Activated CD4-positive, alpha-beta T cell treated with anti-CD3 and anti-CD28 coated beads, Interleukin-2, amount 50 U/mL, for 1 hour (primary cell): ENCODE measurements at regions not wholly inside any gene's neighbourhood (a gene's known extent, or its start where the extent isn't known, plus 50 kb on each side); places are given as distances from the start of the nearest gene placed in this dataset.

Experiments
- DNase-seq: peaks from one replicate; pipeline ENCODE4 v3.0.0-alpha.2; 2020

GRCh38 chr1:232303222-232303620 lies 326.7 kb downstream of the SIPA1L2 start:
- no peak for DNase-seq

GRCh38 chr1:232302376-232303221 lies 327.3 kb downstream of the SIPA1L2 start:
- no peak for DNase-seq

DNA sequence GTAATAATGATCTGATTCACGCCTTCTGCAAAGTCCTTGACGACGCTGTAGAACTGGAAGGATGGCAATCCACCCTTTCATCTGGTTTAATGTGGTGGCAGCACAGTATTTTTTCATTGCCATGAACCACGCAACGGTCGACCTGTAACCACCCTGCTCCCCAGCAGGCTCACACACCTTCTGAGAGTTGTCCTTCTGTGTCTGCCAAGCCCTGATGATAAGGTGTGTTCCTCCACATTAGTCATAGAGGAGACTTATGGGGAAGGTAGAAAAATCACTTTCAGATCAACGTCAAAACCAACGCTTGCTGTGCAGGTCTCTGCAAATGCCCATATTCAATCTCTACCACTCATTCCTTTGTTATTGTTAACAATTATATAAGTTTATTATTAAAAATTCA lies 328.7 kb downstream of the SIPA1L2 start:
- no peak for DNase-seq

GRCh38 chr1:232300466-232300865 lies 329.5 kb downstream of the SIPA1L2 start:
- no peak for DNase-seq

- DNase-seq, result no peak
Measured at GRCh38 chr1:232296461-232296860, 333.5 kb downstream of the SIPA1L2 start.

DNA sequence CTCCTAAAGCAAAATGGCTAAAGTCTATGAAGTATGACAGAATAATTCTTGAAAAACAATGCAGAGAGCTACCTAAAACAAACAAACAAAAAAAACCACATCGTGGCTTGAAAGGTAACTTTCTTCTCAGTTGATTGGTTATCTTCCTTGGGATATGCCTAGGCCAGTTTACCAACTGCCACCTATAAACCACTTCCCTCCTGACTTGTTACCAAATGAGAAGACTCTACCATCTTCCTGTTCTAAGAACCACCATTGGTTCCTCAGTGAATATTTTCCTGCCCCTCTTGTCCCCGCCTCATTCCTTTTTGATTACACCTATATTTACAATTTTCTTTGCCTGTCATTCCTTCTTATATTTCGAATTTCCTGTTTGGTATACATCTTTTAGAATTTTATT lies 336.6 kb downstream of the SIPA1L2 start:
- no peak for DNase-seq

DNA sequence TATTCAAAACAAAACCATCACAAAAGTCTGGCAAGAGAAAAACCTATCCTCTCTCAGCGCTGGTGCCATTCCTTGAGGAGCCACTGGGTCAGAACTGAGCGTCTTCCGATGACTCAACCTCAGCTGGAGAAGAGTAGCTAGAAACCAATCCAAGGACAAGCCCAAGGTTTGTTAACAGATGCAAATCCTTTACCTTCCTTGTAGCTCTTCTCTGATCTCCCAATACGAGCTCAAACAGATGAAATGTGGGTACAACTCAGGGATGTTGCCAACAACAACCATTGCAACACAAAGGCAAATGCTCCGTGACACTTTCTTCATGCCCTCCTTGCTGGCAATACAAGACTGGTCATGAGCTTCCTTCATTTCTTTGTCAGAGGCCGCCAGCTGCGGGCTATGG lies 337.1 kb downstream of the SIPA1L2 start:
- DNase-seq, result no peak

- DNase-seq, result no peak
Measured at GRCh38 chr1:232292239-232292638, 337.7 kb downstream of the SIPA1L2 start.

GRCh38 chr1:232291681-232292080 lies 338.3 kb downstream of the SIPA1L2 start:
- no peak for DNase-seq

DNA sequence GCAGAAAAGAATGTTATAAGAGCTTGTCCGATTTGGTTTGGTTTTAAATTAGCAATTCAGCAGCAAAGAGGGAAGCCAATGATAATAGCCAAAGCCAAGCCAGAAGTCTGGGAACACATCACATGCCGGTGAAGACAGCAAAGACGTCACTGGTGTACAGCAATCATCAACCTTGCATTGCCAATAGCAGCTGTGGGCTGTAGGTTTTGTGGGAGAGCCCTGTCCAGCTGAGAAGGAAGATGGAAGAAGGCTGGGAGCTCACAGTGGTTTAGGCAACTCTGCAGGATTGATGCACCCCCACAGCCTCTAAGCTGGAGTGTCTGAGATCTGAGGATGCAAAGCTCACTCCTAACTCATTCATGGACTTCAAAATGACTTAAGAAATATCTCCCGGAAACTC lies 338.7 kb downstream of the SIPA1L2 start:
- DNase-seq, result no peak

GRCh38 chr1:232290570-232290969 lies 339.4 kb downstream of the SIPA1L2 start:
- no peak for DNase-seq

DNA sequence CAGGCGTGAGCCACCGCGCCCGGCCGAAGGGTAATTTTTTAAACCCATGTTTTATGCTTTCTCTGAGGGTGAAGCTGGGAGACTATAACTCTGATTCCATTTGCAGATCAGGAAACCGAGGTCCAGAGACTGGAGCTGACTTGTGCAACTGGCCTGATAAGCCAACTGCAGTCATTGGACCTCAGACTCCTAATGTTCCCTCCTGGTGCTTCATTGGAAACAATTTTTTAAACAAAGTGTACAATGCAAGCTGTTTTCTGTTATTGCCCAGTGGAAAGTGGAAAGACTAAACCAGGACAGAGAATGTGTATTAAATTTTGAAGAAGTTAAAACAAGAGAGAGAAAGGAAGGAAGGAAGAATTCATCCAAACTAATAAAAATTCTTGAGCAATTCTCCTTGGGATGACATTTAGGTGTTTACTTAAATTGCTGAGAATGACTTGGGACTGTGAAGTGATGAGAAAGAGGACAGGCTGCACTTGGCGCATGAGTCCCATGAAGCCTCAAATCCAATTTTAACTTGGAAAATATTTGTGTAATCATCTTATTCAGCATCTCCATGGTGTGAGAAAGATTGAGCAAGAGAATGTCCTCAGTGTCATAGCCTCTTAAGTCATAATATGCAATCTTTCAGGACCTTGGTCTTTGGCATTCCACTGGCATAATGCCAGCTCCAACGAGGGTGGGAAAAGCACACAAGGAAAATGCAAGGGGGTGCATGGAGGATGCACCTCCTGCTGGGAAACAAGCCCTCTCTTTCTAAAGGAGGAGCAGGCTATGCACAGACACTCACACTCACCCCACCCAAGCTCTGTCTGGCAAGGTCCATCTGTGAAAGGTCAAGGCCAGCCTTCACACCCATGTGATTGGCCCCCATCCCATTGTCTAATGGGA lies 342.0 kb downstream of the SIPA1L2 start:
- no peak for DNase-seq

GRCh38 chr1:232285138-232285537 lies 344.8 kb downstream of the SIPA1L2 start:
- DNase-seq, result no peak

DNA sequence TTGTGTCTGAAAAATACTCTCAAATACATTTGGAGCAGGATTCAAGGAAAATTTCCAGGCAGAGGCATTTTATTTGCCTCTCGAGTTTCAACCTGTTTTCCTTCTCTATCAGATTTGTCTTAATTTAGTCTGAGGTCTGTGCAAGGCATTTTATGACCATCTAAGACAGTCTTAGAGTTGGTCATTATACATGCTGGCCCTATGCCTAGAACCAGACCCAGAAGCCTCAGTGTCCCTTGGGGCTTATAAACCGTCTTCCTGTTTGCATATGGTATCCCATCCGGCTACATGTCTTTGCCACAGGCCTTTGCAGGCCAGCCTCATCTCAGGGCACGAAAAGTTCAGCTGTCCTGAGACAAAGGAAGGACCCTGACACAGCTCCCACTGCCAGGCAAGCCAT lies 346.1 kb downstream of the SIPA1L2 start:
- no peak for DNase-seq

- DNase-seq, result no peak
Measured at GRCh38 chr1:232282498-232282897, 347.4 kb downstream of the SIPA1L2 start.

DNA sequence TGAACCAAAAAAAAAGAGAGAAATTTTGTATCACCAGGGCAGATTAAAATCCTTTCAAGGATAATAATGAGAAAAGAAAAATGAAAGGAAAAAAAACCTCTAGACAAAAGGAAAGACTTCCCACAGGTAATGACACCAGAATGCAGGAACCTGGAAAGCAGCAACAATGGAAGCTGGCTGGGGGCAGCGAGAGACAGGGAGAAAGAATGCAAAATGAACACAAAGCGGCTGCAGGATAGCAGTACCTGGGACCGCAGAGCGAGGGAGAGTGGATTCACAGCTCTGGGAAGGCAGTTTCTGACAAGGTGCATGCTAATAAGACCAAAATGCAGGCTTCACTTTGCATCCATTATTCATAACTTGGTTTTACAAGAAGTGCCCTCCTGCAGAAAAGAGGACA lies 349.0 kb downstream of the SIPA1L2 start:
- DNase-seq, result no peak

DNA sequence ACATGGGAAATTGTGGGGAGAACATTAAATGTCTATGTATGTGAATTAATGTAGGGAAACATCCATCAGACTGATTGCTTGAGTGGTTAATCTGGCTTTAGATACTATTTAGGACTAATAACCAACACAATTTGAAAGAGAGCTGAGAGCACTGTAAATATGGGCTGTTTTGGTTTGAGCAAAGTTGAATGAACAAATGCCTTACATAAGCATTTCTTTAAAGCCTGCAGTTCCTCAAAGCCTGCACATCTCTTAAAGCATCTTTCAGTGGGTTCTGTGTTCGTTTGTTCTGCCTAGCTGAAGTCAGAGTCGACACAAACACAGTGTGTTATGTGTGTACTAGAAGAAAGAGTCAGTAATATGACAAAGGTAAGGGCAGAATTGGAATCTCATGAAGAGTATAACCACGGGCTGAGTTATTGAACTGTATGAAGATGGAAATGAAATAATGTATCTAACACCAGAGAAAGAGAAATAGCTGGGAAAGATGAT lies 350.0 kb downstream of the SIPA1L2 start:
- DNase-seq, result no peak

DNA sequence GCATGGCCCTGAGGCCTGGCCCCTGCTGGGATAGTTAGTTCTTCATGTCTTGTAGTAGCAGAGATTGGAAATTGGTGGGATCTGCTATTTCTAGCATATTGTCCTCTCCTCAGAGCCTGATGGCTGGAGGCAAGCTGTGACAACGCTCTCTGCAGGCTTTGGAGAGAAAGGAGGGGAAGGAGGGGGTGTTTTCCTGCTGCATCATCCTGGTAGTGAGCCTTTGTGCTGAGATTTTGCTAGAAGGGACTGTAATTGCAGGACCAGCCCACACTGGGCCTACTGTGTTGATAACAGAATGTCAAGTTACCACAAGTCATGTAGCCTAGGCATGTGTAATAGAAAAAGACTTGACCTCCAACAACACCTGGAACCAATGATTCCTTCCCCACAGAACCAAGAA lies 351.0 kb downstream of the SIPA1L2 start:
- DNase-seq, result no peak

DNA sequence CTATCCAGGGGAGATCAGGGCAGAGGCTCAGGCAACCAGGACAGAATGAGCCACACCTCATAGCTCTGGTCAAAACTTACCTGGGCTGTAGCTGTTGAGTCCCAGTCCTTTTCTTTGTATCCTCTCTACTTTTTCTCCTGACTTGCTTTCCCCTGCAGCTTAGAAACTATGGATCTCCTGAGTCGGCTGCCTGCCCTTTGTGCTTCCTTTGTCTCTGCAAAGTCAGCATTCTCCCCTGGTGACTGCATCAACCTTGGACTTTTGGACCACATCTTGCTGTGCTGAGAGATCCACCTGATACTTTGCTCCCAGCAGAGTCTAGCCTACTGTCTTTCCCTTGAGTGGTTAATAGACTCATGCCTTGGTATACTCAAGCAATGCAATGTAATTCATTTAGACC lies 353.3 kb downstream of the SIPA1L2 start:
- no peak for DNase-seq

DNA sequence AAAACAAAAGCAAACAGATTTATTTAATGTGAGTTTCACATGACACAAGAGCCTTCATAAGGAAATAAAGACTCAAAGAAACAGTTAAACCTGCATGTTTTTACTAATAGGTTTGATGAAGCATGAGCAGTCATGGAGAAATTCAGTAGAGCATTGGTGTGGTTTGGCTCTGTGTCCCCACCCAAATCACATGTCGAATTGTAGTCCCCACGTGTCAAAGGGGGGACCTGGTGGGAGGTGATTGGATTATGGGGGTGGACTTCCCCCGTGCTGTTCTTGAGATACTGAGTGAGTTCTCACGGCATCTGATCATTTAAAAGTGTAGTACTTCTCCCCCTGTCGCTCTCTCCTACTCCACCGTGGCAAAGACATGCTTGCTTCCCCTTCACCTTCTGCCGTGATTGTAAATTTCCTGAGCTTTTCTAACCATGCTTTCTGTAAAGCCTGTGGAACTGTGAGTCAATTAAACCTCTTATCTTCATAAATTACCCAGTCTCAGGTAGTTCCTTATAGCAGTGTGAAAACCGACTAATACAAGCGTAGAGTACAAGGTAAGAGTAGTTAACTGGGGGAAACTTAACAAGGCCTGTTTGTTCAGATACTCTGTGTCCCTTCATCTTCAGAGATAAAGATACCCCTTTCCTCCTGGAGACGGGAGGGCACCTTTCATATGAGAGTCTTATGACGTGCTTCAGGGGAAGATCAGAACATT lies 354.8 kb downstream of the SIPA1L2 start:
- no peak for DNase-seq

GRCh38 chr1:232274236-232274855 lies 355.6 kb downstream of the SIPA1L2 start:
- DNase-seq, result no peak

GRCh38 chr1:232273011-232273410 lies 356.9 kb downstream of the SIPA1L2 start:
- no peak for DNase-seq
